H9 (cell line): ENCODE measurements at regions not wholly inside any gene's neighbourhood (a gene's known extent, or its start where the extent isn't known, plus 50 kb on each side); places are given as distances from the start of the nearest gene placed in this dataset.
A peak's percentile ranks its signal among the peaks of the same experiment; 100 is the strongest.

Source experiments
- DNase-seq: peaks from one replicate; pipeline ENCODE4 v3.0.0-alpha.2; 2017
- H2AFZ ChIP-seq: one replicate; pipeline ENCODE4 v1.6.1; 2013; ENCODE audit warnings: mild to moderate bottlenecking, low read length, control low read depth, moderate library complexity
- H2AK5ac ChIP-seq: 2 replicates; pipeline ENCODE4 v1.6.1; 2013; ENCODE audit warnings: low read length, control low read depth, mixed read lengths; ENCODE audit not compliant: insufficient read length
- H2BK120ac ChIP-seq: one replicate; pipeline ENCODE4 v1.6.1; 2013; ENCODE audit warnings: low read depth, mild to moderate bottlenecking, low read length, control low read depth, inconsistent platforms; ENCODE audit not compliant: poor library complexity, severe bottlenecking
- H2BK12ac ChIP-seq: 2 replicates; pipeline ENCODE4 v1.6.1; 2013; ENCODE audit warnings: low read length, control low read depth, mixed read lengths, low read depth; ENCODE audit not compliant: insufficient read length
- H2BK15ac ChIP-seq: 2 replicates; pipeline ENCODE4 v1.6.1; 2013; ENCODE audit warnings: low read depth, low read length, control low read depth
- H2BK20ac ChIP-seq: one replicate; pipeline ENCODE4 v1.6.1; 2013; ENCODE audit warnings: low read depth, mild to moderate bottlenecking, low read length, control low read depth, inconsistent platforms; ENCODE audit not compliant: poor library complexity, severe bottlenecking
- H2BK5ac ChIP-seq: 2 replicates; pipeline ENCODE4 v1.6.1; 2013; ENCODE audit warnings: low read length, control low read depth, mixed read lengths; ENCODE audit not compliant: insufficient read length
- H3K14ac ChIP-seq: 2 replicates; pipeline ENCODE4 v1.6.1; 2013; ENCODE audit warnings: low read length, control low read depth; ENCODE audit not compliant: insufficient read depth
- H3K18ac ChIP-seq: 2 replicates; pipeline ENCODE4 v1.6.1; 2013; ENCODE audit warnings: low read depth, mild to moderate bottlenecking, mixed read lengths, low read length, control low read depth; ENCODE audit not compliant: insufficient read length
- H3K23ac ChIP-seq: 2 replicates; pipeline ENCODE4 v1.6.1; 2013; ENCODE audit warnings: low read length, control low read depth, mixed read lengths, low read depth; ENCODE audit not compliant: insufficient read length
- H3K23me2 ChIP-seq: 2 replicates; pipeline ENCODE4 v1.6.1; 2013; ENCODE audit warnings: low read depth, mild to moderate bottlenecking, mixed read lengths, low read length, control low read depth; ENCODE audit not compliant: insufficient read length, poor library complexity, severe bottlenecking
- H3K27ac ChIP-seq: 2 replicates; pipeline ENCODE4 v1.5.1; 2013; ENCODE audit warnings: low read length, control low read depth, mixed read lengths, low read depth; ENCODE audit not compliant: insufficient read length
- H3K27me3 ChIP-seq: 2 replicates; pipeline ENCODE4 v1.6.1; 2013; ENCODE audit warnings: low read length, control low read depth, inconsistent platforms; ENCODE audit not compliant: insufficient read depth
- H3K4ac ChIP-seq: 2 replicates; pipeline ENCODE4 v1.6.1; 2013; ENCODE audit warnings: low read depth, mild to moderate bottlenecking, control low read depth, inconsistent platforms, low read length, moderate library complexity
- H3K4me1 ChIP-seq: 2 replicates; pipeline ENCODE4 v1.6.1; 2013; ENCODE audit warnings: low read length, control low read depth, inconsistent platforms; ENCODE audit not compliant: insufficient read depth
- H3K4me2 ChIP-seq: 2 replicates; pipeline ENCODE4 v1.6.1; 2013; ENCODE audit warnings: low read length, control low read depth, mixed read lengths; ENCODE audit not compliant: insufficient read length, insufficient read depth
- H3K56ac ChIP-seq: 2 replicates; pipeline ENCODE4 v1.6.1; 2013; ENCODE audit warnings: low read depth, mild to moderate bottlenecking, mixed read lengths, low read length, control low read depth; ENCODE audit not compliant: insufficient read length
- H3K79me1 ChIP-seq: 2 replicates; pipeline ENCODE4 v1.6.1; 2013; ENCODE audit warnings: low read depth, mild to moderate bottlenecking, moderate library complexity, low read length, control low read depth, inconsistent platforms; ENCODE audit not compliant: insufficient read depth, poor library complexity, severe bottlenecking
- H3K79me2 ChIP-seq: 2 replicates; pipeline ENCODE4 v1.6.1; 2013; ENCODE audit warnings: low read length, control low read depth, inconsistent platforms; ENCODE audit not compliant: insufficient read depth
- H3K9ac ChIP-seq: 2 replicates; pipeline ENCODE4 v1.6.1; 2013; ENCODE audit warnings: low read length, control low read depth, mixed read lengths; ENCODE audit not compliant: insufficient read length; ENCODE audit errors: extremely low read depth
- H3K9me3 ChIP-seq: one replicate; pipeline ENCODE4 v1.6.1; 2013; ENCODE audit warnings: low read depth, low read length, inconsistent platforms; ENCODE audit not compliant: control insufficient read depth
- H3T11ph ChIP-seq: one replicate; pipeline ENCODE4 v1.6.1; 2013; ENCODE audit warnings: mild to moderate bottlenecking, low read length, control low read depth, inconsistent platforms
- H4K20me1 ChIP-seq: one replicate; pipeline ENCODE4 v1.6.1; 2013; ENCODE audit not compliant: control insufficient read depth, insufficient read length, insufficient read depth
- H4K5ac ChIP-seq: 2 replicates; pipeline ENCODE4 v1.6.1; 2013; ENCODE audit warnings: low read depth, mild to moderate bottlenecking, mixed read lengths, low read length, control low read depth; ENCODE audit not compliant: insufficient read length
- H4K8ac ChIP-seq: replicated peaks from 2 replicates; pipeline ENCODE4 v1.6.1; 2013; ENCODE audit warnings: low read length, control low read depth, mixed read lengths, low read depth; ENCODE audit not compliant: insufficient read length
- H4K91ac ChIP-seq: 2 replicates; pipeline ENCODE4 v1.6.1; 2013; ENCODE audit warnings: low read depth, mild to moderate bottlenecking, moderate library complexity, mixed read lengths, low read length, control low read depth; ENCODE audit not compliant: insufficient read length
- H3K27ac Mint-ChIP-seq, 3 experiments: 2 replicates in 2 of 3; 3 replicates in 1 of 3; pipeline ENCODE4 v1.8.0; 2020 to 2021; ENCODE audit warnings: mixed read lengths in 3 of 3, mild to moderate bottlenecking in 1 of 3, moderate library complexity in 1 of 3
- H3K27me3 Mint-ChIP-seq: 2 replicates; pipeline ENCODE4 v1.8.0; 2021; ENCODE audit warnings: low read depth, mild to moderate bottlenecking, moderate library complexity, mixed read lengths
- H3K36me3 Mint-ChIP-seq, 3 experiments: 2 replicates in 2 of 3; 3 replicates in 1 of 3; pipeline ENCODE4 v1.8.0; 2020 to 2021; ENCODE audit warnings: low read depth in 3 of 3, mixed read lengths in 3 of 3; ENCODE audit not compliant: insufficient read depth in 1 of 3
- H3K4me1 Mint-ChIP-seq, 2 experiments: 2 replicates each; pipeline ENCODE4 v1.8.0; 2020; ENCODE audit warnings: mixed read lengths in 2 of 2
- H3K4me3 Mint-ChIP-seq, 2 experiments: 2 replicates in 1 of 2; 3 replicates in 1 of 2; pipeline ENCODE4 v1.8.0; 2020 to 2021; ENCODE audit warnings: mild to moderate bottlenecking in 2 of 2, mixed read lengths in 2 of 2, moderate library complexity in 1 of 2
- H3K9me3 Mint-ChIP-seq, 2 experiments: 2 replicates in 1 of 2; 3 replicates in 1 of 2; pipeline ENCODE4 v1.8.0; 2020; ENCODE audit warnings: mild to moderate bottlenecking in 2 of 2, mixed read lengths in 2 of 2, moderate library complexity in 1 of 2
- TF ChIP-seq, protein P1 (sequence below): fragments of 200-600 bp; sonication (generic); conservative IDR thresholded peaks from 3 replicates; pipeline ENCODE4 v1.8.0; 2021; ENCODE audit warnings: antibody characterized with exemption, mild to moderate bottlenecking

- H3K14ac ChIP-seq = no peak overlapping the region
- H2BK20ac ChIP-seq = no peak overlapping the region
- TF ChIP-seq, protein P1, sequence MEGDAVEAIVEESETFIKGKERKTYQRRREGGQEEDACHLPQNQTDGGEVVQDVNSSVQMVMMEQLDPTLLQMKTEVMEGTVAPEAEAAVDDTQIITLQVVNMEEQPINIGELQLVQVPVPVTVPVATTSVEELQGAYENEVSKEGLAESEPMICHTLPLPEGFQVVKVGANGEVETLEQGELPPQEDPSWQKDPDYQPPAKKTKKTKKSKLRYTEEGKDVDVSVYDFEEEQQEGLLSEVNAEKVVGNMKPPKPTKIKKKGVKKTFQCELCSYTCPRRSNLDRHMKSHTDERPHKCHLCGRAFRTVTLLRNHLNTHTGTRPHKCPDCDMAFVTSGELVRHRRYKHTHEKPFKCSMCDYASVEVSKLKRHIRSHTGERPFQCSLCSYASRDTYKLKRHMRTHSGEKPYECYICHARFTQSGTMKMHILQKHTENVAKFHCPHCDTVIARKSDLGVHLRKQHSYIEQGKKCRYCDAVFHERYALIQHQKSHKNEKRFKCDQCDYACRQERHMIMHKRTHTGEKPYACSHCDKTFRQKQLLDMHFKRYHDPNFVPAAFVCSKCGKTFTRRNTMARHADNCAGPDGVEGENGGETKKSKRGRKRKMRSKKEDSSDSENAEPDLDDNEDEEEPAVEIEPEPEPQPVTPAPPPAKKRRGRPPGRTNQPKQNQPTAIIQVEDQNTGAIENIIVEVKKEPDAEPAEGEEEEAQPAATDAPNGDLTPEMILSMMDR = no peak
- no peak overlapping the region for H3T11ph ChIP-seq
- Mint-ChIP-seq H3K27me3 (no peaks in the 10 kb centered on the region), H3K4me1 (no peaks in the 10 kb centered on the region), H3K4me3 (no peak overlapping the region), H3K36me3 (0 out of 7 replicates have a peak, but pooled peaks cover 0 to 1% (median 0%) of the 10 kb centered on the region in 3 experiments), H3K27ac (peak overlapping the region in 2 of 3 experiments; percentile 22 to 25; a peak in 1 of 7 replicates), H3K9me3 (no peaks in the 10 kb centered on the region; a peak in 1 of 5 replicates)
- H2AFZ ChIP-seq = no peak overlapping the region
- H3K4ac ChIP-seq = no peak overlapping the region
- H4K91ac ChIP-seq = no peak overlapping the region
- H4K5ac ChIP-seq = no peak overlapping the region
- no peak overlapping the region for H2BK12ac ChIP-seq
- no peak for DNase-seq
- H3K9me3 ChIP-seq = no peaks in the 10 kb centered on the region
- no peaks in the 10 kb centered on the region for H3K27me3 ChIP-seq
- no peaks in the 10 kb centered on the region for H3K23me2 ChIP-seq
- no peak overlapping the region for H3K18ac ChIP-seq
- H3K4me1 ChIP-seq = no peaks in the 10 kb centered on the region
- H2BK5ac ChIP-seq = no peak overlapping the region
- no peak overlapping the region for H3K4me2 ChIP-seq
- no peaks in the 10 kb centered on the region for H3K79me1 ChIP-seq
- no peak overlapping the region for H2BK120ac ChIP-seq
- H4K8ac ChIP-seq = no peak overlapping the region
- H3K79me2 ChIP-seq = no peaks in the 10 kb centered on the region
- no peak overlapping the region for H2AK5ac ChIP-seq
- H2BK15ac ChIP-seq = no peak overlapping the region
- no peak overlapping the region for H3K23ac ChIP-seq
- no peaks in the 10 kb centered on the region for H4K20me1 ChIP-seq
- no peak overlapping the region for H3K27ac ChIP-seq
- no peak overlapping the region for H3K9ac ChIP-seq
- H3K56ac ChIP-seq = no peak overlapping the region
Observed at GRCh38 chr6:141326925-141327324, 805.8 kb upstream of the GJE1 start.
